HL-60 (cell line): ENCODE measurements at regions not wholly inside any gene's neighbourhood (a gene's known extent, or its start where the extent isn't known, plus 50 kb on each side); places are given as distances from the start of the nearest gene placed in this dataset.

Experiments used
- DNase-seq, 2 experiments: peaks; one replicate each; pipeline ENCODE4 v3.0.0-alpha.2; 2010 to 2020; ENCODE audit warnings: low read depth in 1 of 2, low spot score in 1 of 2
- H3K27ac ChIP-seq: fragments of 250-450 bp; sonication (Bioruptor Pico); replicated peaks from 2 replicates; pipeline ENCODE4 v1.5.1; 2020; ENCODE audit warnings: mild to moderate bottlenecking, moderate library complexity
- H3K27me3 ChIP-seq: fragments of 250-450 bp; sonication (Bioruptor Pico); 2 replicates; pipeline ENCODE4 v1.5.1; 2021; ENCODE audit warnings: mild to moderate bottlenecking, moderate library complexity; ENCODE audit not compliant: insufficient read depth, poor library complexity, severe bottlenecking
- H3K4me3 ChIP-seq: replicated peaks from 2 replicates; pipeline ENCODE4 v1.5.1; 2011; ENCODE audit warnings: mild to moderate bottlenecking, control low read depth, low read length; ENCODE audit not compliant: insufficient read depth
- GABPA ChIP-seq: IDR thresholded peaks from 2 replicates; pipeline ENCODE4 v1.6.1; 2012; ENCODE audit warnings: low read depth
- POLR2AphosphoS5 ChIP-seq: IDR thresholded peaks from 2 replicates; pipeline ENCODE4 v1.6.1; 2012; ENCODE audit warnings: low read depth
- SPI1 ChIP-seq: IDR thresholded peaks from 2 replicates; pipeline ENCODE4 v1.6.1; 2012; ENCODE audit warnings: low read depth, mild to moderate bottlenecking, borderline replicate concordance
- TF ChIP-seq, protein P1 (sequence below): IDR thresholded peaks from 2 replicates; pipeline ENCODE4 v1.6.1; 2012; ENCODE audit warnings: low read depth; ENCODE audit not compliant: insufficient replicate concordance
- TF ChIP-seq, protein P2 (sequence below): IDR thresholded peaks from one replicate; pipeline ENCODE4 v1.5.1; 2011; ENCODE audit warnings: low read length, control low read depth, inconsistent platforms; ENCODE audit not compliant: insufficient read depth

DNA sequence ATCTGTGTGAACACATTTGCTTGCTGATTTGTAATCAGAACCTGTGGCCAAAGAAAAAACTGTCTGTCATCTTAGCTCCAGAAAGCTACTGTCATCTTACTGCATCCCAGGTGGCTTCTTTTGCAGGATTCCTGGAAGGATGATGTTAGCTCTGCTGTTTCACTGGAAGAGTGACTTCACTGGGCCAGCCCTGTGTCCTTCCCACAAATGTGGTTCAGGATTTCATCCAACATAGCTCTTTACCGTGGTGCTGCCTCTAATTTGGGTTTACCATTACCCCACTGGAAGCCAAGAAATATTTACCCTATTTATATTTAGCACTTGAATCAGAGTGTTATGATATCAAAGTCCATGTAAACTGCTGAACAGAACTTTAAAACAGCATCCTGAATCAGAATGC is 501.0 kb downstream of the GADD45G start:
- TF ChIP-seq GABPA = no peak
- TF ChIP-seq POLR2AphosphoS5 = no peak
- TF ChIP-seq, protein P1, sequence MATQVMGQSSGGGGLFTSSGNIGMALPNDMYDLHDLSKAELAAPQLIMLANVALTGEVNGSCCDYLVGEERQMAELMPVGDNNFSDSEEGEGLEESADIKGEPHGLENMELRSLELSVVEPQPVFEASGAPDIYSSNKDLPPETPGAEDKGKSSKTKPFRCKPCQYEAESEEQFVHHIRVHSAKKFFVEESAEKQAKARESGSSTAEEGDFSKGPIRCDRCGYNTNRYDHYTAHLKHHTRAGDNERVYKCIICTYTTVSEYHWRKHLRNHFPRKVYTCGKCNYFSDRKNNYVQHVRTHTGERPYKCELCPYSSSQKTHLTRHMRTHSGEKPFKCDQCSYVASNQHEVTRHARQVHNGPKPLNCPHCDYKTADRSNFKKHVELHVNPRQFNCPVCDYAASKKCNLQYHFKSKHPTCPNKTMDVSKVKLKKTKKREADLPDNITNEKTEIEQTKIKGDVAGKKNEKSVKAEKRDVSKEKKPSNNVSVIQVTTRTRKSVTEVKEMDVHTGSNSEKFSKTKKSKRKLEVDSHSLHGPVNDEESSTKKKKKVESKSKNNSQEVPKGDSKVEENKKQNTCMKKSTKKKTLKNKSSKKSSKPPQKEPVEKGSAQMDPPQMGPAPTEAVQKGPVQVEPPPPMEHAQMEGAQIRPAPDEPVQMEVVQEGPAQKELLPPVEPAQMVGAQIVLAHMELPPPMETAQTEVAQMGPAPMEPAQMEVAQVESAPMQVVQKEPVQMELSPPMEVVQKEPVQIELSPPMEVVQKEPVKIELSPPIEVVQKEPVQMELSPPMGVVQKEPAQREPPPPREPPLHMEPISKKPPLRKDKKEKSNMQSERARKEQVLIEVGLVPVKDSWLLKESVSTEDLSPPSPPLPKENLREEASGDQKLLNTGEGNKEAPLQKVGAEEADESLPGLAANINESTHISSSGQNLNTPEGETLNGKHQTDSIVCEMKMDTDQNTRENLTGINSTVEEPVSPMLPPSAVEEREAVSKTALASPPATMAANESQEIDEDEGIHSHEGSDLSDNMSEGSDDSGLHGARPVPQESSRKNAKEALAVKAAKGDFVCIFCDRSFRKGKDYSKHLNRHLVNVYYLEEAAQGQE = no peak
- TF ChIP-seq, protein P2, sequence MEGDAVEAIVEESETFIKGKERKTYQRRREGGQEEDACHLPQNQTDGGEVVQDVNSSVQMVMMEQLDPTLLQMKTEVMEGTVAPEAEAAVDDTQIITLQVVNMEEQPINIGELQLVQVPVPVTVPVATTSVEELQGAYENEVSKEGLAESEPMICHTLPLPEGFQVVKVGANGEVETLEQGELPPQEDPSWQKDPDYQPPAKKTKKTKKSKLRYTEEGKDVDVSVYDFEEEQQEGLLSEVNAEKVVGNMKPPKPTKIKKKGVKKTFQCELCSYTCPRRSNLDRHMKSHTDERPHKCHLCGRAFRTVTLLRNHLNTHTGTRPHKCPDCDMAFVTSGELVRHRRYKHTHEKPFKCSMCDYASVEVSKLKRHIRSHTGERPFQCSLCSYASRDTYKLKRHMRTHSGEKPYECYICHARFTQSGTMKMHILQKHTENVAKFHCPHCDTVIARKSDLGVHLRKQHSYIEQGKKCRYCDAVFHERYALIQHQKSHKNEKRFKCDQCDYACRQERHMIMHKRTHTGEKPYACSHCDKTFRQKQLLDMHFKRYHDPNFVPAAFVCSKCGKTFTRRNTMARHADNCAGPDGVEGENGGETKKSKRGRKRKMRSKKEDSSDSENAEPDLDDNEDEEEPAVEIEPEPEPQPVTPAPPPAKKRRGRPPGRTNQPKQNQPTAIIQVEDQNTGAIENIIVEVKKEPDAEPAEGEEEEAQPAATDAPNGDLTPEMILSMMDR = no peak
- no peak for TF ChIP-seq SPI1
- no peak for DNase-seq
- no peaks in the 10 kb centered on the region for H3K27me3 ChIP-seq
- no peak overlapping the region for H3K4me3 ChIP-seq
- no peak overlapping the region for H3K27ac ChIP-seq

DNA sequence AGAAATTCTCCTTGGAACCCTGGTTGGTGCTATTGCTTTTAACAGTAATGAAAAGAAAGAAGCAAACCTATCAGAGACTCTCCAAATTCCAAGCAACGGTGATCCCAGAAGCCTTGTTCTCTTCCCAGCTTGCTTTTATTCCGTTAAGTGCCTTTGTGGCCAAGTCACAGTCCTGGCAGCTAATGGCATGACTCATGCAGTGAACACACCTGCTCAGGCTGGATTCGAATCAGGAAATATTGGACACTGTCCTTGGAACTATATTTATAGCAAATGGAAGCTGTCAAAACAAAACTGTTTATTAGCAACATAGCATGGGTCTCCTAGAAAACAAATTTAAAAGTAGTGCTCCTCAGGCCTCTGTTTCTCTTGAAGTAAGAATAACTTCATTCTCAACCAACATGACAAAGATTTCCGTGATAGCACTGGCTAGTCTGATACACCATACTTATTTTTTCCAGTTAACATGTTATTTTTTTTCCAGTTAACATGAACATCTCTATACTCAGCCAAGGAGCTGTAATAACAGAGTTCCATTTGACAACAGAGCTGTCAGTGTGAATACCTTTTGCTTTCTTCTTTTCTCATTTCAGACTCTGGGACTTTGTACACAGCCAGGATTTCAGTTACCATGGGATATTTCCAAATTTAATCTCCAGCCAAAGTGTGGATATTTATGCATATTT is 502.4 kb downstream of the GADD45G start:
- TF ChIP-seq POLR2AphosphoS5 (no peak), SPI1 (no peak)
- TF ChIP-seq, protein P2 = no peak
- Histone ChIP-seq H3K27me3 (no peaks in the 10 kb centered on the region), H3K4me3 (no peak overlapping the region), H3K27ac (no peak overlapping the region)
- DNase-seq = no peak

DNA sequence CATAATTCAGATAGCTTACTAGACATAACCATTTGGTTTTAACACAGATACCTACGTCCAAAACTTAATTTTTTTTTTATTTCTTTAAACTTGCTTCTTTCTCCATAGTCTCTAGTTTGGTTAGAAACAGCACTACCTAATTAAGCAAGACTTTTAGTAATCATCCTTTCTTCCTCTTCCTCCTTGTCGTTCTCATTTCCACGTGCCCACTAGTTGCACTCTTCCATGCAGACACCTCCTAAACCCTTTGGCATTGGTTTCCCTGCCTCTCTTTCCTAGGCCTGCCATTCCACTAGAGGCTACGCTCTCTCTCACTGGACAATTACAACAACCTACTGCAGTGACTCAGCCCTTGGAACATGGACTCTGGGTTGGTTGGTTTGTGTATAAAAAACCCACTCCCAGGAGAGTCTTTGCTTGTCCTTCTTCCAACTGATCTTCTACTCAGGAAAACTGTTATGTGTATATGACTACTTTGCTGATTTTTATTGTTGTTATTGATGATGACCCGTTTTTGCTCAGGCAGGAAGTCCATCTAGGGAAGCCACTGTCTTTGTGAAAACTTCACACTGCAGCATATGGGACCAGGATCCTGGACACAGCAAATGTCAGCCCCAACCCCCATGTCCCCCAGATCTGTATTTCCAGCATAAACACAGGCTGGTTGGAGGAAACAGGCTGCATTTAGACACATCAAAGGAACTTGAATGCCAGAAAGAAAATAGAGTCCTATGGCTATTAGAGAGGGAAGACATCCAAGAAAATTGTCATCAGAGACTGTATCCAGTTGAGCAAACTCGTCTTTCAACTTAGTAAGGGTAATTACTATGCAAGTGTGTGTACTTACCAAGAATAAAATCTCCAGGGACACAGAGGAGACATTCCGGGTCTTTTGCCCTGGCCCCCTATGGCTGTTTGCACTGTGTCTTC is 503.2 kb downstream of the GADD45G start:
- Histone ChIP-seq H3K27me3 (no peaks in the 10 kb centered on the region), H3K27ac (no peak overlapping the region), H3K4me3 (no peak overlapping the region)
- TF ChIP-seq POLR2AphosphoS5 (no peak), GABPA (no peak), SPI1 (no peak; the same call in 1 of the 2 replicates)
- TF ChIP-seq, protein P1 = no peak
- TF ChIP-seq, protein P2 = no peak
- DNase-seq = peak; percentile 16 to 24
